ENCODE measurements at regions not wholly inside any gene's neighbourhood (a gene's known extent, or its start where the extent isn't known, plus 50 kb on each side); places are given as distances from the start of the nearest gene placed in this dataset.

DNA sequence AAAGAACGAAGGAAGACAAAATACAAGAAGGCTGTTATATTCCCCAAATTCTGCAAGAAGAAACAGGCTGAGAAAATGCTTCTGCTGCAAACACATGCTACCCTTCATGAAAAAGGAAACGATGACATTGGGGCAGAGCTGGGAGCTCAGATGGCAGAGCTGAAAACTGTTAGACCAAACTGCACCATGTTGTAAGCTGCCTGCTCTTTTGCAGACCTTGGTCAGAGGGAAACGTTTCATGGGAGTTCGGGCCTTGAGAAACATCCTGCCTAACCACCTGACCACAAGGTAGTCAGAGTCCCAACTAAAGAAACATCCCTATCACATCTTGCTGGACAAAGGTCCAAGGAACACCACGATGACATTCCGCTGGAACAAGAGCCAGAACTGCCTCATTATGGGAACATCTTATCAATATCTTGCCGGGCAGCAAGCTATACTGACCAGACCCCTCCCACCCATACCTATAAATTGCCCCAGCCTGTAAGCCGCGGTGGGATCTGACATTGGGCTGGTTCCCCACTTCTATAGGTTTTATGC is 110.7 kb upstream of the CTSC start:
- TF ChIP-seq, protein P1, sequence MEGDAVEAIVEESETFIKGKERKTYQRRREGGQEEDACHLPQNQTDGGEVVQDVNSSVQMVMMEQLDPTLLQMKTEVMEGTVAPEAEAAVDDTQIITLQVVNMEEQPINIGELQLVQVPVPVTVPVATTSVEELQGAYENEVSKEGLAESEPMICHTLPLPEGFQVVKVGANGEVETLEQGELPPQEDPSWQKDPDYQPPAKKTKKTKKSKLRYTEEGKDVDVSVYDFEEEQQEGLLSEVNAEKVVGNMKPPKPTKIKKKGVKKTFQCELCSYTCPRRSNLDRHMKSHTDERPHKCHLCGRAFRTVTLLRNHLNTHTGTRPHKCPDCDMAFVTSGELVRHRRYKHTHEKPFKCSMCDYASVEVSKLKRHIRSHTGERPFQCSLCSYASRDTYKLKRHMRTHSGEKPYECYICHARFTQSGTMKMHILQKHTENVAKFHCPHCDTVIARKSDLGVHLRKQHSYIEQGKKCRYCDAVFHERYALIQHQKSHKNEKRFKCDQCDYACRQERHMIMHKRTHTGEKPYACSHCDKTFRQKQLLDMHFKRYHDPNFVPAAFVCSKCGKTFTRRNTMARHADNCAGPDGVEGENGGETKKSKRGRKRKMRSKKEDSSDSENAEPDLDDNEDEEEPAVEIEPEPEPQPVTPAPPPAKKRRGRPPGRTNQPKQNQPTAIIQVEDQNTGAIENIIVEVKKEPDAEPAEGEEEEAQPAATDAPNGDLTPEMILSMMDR (IDR thresholded peaks at IDR 0.05; ENCODE audit: insufficient read depth, low read length): no peak
- TF ChIP-seq, protein P2, sequence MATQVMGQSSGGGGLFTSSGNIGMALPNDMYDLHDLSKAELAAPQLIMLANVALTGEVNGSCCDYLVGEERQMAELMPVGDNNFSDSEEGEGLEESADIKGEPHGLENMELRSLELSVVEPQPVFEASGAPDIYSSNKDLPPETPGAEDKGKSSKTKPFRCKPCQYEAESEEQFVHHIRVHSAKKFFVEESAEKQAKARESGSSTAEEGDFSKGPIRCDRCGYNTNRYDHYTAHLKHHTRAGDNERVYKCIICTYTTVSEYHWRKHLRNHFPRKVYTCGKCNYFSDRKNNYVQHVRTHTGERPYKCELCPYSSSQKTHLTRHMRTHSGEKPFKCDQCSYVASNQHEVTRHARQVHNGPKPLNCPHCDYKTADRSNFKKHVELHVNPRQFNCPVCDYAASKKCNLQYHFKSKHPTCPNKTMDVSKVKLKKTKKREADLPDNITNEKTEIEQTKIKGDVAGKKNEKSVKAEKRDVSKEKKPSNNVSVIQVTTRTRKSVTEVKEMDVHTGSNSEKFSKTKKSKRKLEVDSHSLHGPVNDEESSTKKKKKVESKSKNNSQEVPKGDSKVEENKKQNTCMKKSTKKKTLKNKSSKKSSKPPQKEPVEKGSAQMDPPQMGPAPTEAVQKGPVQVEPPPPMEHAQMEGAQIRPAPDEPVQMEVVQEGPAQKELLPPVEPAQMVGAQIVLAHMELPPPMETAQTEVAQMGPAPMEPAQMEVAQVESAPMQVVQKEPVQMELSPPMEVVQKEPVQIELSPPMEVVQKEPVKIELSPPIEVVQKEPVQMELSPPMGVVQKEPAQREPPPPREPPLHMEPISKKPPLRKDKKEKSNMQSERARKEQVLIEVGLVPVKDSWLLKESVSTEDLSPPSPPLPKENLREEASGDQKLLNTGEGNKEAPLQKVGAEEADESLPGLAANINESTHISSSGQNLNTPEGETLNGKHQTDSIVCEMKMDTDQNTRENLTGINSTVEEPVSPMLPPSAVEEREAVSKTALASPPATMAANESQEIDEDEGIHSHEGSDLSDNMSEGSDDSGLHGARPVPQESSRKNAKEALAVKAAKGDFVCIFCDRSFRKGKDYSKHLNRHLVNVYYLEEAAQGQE (IDR thresholded peaks at IDR 0.05; ENCODE audit: insufficient replicate concordance, low read depth): no peak
- no peak for TF ChIP-seq GABPA (IDR thresholded peaks at IDR 0.05; ENCODE audit: low read depth)
- TF ChIP-seq POLR2AphosphoS5 (IDR thresholded peaks at IDR 0.05; ENCODE audit: low read depth): no peak
- TF ChIP-seq SPI1 (IDR thresholded peaks at IDR 0.05; ENCODE audit: borderline replicate concordance, low read depth): no peak

All from HL-60 (cell line).